AG08395 (cell line): ENCODE measurements at regions not wholly inside any gene's neighbourhood (a gene's known extent, or its start where the extent isn't known, plus 50 kb on each side); places are given as distances from the start of the nearest gene placed in this dataset.
"Not testable (repeated sequence)": the region's sequence is repeated elsewhere in the genome, so short reads cannot be mapped to it uniquely, and the experiment has no call there.

Experiments used
- DNase-seq: peaks from one replicate; pipeline ENCODE4 v3.0.0; 2012; ENCODE audit warnings: mixed read lengths, low spot score

DNA sequence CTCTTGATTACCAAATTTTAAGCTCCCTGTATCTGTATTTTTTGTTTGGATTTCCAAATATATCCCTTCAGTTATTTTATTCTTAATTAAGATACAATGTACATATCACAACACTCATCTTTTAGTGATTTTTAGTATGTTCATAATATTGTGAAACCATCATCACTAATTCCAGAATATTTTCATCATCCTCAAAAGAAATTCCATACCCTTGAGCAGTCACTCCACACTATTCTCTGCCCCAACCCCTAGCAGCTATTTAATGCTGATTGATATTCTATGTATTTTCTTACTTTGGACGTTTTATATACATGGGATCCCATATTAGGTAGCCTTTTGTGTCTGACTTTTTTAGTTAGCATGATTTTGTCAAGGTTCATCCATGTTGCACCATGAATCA, 127.4 kb upstream of the SLC8A1 start:
- DNase-seq: peak; percentile 11

DNA sequence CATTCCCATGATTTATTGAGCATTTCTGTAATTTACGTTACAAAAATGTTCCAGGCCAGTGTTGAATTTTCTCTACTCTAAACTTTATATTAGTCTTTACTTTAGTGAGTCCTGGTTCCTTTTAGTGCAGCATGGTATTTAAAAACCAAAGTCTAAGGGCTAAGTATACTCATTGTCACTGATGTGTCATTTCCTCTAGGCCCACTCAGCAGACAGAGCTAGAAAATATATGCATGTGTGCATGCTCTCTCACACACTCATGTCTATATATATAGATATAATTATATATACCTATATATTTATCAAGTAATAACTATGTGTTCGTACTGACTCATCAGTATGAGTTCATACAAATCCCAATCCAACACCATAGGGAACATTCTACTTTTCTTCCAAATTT, 132.5 kb upstream of the SLC8A1 start:
- no peak for DNase-seq

DNA sequence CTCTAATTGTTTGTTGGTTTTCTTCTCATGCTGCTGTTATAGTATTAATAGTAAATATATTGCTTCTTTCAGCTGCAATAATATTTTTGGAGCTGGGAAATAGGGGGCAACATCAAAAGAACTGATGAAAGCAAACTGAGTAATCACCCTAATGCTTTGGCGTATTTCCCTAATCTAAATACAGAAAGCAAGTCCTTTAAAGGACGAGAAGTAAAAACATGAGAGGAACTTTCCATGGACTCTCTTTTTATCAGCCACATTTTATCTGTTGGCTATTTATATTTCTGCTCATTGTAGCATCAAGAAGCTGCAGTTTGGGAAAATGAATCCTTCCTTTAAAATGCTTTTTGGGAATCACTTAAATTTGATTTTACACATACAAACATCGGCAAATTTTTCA, 139.9 kb upstream of the SLC8A1 start:
- DNase-seq: no peak

DNA sequence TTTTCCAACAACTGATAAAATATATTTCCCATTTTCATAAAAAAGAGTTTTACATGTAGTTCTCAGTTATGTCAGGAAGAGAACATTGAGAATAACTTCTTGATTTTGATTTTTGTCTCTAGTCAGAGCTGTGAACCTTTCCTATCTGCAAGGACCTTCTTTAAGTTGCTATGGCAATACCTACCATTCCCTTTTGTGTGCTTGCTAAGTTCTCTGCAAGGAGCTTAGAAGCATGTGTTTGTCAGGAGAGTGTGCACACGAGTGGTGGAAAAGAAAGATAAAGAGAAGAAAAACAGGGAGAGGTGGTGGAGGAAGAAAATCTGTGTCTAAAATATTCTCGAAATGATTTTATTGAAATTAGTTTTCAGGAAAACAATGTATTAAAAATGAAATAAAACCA, 140.3 kb upstream of the SLC8A1 start:
- DNase-seq: no peak

DNA sequence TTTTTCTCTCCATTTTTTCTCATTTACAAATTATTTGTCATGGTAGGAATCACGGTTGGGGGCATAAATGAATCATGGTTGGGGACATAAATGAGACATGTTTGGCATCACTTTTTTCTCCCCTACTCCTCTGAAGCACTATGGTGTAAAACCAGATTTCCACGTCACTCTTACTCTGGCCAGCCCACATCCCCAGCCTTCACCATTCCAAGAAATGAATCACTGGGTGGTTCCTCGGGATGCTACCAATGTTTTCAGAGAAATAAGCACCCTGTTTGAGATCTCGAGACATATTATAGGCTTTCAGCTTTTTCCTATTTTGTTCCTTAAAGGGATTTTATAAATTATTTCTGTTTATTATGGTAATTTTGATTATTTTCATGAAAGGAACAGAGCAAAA, 155.0 kb upstream of the SLC8A1 start:
- peak; percentile 18 for DNase-seq

DNA sequence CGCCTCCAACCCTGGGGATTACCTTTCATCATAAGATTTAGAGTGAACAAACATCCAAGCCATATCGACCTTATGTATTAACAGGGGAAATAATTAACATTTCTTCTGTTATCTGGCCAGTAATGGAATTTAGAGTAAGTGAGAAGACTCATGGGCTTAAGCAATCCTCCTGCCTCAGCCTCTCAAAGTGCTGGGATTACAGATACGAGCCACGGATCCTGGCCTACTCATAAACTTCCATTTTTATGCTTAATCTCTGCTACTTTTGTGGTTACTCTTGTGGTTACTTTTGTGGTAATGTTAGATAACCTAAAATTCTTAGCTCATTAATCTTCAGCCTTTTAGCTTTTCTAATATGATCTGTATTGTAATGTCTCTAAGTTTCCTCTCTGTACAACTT, 159.3 kb upstream of the SLC8A1 start:
- DNase-seq: no peak

DNA sequence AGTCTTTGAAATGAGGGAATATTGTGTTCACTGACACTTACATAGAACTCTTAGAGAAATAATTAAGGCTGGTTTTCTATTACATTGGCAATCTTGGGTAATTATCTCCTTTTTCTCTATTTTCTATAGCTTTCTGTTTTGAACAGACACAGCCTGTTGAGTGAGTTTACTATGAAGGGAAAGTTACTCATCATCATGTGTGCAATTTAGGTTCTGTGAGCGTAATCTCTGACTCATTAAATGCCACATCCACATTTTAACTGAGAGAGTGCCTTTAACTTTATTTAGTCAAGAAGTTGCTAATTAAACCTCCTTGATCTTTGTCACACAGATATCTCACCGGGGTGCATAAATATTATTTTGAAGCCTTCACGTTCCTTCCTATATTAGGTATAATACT, 174.0 kb upstream of the SLC8A1 start:
- DNase-seq: peak; percentile 43

DNA sequence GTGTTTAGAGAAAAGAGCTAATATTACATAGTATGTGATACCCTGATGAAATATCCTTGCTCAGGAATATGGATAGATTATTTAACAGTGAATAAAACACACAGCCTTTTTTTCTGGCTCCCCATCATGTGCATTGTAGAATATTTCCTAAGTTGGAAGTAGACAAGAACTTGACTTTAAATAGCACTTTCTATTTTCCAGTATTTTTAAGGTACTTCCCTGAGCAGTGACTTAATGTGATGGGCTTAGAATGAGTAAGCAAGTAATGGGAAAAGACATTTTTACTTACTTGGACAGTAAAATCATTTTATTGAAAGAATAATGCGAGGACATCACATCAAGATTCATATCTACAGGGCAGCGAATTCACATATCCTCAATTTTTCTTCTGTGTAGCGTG, 176.7 kb upstream of the SLC8A1 start:
- no peak for DNase-seq

DNA sequence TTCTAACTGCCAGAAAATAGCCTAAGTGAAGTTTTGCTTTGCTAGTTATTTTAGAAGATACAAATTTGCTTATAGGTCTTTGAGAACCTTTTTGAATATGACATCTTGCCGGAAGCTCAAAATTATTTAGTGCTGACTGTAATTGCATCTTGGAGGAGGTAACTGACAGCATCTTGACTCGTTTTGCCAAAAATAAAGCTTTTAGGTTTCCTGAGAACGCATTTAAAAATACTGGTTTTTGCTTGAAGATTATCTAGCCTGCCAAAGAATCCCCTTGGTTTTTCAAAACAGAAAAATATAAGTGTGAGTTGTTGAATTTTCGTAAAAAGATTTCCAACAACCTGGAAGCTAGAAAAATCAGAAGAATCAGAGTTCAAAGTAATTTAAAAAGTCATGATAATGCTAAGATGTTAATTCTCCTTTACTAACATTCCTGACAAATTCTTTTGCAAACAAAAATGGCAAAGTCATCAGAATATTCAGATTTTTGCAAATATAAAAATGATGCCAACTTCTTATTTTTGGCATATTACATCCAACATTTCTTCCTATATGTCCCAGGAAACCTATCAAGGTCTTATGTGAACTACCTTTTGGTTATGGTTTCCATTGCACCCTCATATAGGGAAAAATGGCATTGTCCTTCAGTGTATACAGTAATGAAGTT, 178.0 kb upstream of the SLC8A1 start:
- DNase-seq: no peak

DNA sequence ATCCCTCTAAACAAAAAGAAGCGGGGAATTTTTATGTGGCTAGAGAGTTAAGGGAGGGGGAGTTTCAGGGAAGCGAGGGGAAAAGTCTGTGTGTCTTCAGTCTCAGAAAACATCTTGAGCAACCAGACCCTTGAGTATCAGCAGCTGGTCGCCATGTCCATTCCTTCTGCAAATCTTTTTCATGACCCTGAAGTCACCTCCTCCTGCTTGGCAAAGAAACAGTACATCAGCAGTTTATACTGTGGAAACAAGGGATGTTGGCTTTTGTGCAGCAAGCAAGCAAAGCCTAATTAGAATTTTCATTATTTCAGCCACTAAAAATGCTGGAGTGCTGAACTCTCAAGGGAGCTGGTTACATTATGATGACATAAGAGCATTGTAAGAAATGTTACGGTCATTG, 187.4 kb upstream of the SLC8A1 start:
- DNase-seq: no peak

DNA sequence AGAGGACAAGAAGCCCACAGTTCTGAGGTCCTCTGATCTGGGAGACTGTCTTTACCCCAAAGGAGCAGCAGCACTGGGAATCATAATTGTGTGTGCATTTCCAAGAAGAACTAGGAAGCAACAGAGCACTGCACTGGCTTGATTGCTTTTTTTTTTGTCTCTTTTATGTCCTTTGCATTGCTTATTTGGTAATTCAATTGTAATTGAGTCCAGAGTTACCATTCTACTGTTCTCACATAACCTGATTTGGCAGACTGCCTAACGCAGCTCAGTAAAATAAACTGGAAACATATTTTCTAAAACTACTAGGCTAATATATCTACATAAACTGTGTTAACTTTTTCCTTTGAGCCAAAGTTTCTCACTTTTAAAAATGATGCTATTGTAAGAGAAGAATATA, 190.3 kb upstream of the SLC8A1 start:
- no peak for DNase-seq

DNA sequence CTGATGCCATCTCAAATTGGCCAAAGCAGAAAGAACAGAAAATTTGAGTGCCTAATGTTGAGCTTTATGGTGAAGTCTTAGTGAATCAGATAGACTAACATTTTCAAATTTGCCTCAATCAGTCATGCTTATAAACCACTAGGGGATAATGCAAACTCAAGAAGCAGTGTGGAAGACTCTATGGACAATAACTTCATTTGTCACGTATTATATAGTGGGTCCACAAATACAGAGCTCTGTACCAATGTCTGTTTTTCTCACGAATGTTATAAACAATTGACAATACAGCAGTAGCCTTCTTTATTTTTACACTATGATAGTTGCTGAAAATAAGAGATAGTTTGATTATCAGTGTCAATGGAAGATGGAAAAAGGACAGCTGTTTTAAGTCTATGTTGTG, 190.8 kb upstream of the SLC8A1 start:
- no peak for DNase-seq

DNA sequence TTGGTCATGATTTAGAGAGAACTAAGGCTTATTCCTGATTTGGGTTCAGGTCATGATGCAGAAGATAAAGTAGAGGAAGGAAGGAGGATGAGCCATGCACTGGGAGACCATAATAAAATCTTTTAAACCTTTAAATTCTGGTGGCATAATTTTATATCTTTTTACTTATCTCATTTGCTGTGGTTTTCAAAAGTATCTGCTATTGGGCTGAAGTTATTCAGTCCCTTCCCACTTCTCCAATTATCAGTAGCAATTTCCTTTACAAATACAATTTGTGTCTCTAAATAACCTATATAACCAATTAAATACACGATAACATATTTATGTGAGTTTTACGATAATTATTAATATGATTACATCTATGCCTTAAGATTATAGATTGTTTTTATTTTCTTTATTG, 194.8 kb upstream of the SLC8A1 start:
- no peak for DNase-seq

DNA sequence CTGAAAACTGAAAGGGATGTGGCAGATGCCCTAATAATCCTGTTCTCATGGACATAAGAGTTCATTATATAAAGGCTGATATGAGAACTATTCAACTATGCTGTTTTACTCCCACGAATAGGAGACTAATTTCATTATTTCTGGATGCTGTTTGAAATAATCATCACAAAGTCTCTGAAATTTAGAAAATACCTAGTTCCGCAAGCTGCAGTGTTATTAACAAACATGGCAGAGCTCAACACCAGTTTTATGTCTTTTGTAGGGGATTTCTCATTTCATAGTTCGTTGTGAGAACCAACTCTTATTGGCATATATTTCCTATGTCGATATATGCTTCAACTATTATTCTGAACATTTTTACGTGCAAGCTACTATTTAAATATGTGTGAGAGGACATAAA, 200.3 kb upstream of the SLC8A1 start:
- no peak for DNase-seq

DNA sequence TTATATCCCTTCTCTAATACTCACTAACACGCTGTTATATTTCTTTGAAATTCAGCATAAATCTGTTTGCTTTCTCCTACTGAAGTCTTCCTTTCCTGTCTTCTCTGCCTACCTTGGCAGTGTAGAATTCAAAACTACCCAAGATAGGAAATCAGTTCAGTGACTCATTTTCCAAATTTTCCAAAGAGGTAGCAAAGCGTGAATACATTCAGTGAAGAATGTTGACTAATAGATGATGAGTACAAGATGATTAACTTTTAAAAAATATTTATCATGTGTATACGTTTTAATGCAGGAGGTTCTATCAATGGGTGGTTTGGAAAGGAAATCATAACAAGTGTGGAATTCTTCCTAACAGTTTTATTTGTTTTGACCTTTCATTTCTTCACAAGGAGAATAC, 201.9 kb upstream of the SLC8A1 start:
- DNase-seq: peak; percentile 8

DNA sequence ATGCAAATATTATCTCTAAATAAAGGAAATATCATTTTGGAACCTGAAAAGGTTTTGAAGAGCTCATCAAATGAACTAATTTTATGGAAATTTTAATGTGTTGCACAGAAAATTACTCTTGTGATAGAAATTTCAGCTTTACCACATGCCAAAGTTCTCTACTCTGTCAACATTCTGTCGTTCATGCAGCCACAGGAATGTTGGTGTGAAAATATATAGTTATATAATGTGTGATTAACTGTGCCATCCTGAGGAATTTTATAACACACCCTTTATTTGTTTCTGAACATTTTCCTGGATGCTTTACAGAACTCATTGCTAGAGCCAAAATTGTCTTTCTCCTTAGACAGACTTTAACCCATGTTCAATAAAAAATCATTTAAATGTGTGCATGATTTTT, 202.5 kb upstream of the SLC8A1 start:
- DNase-seq: no peak

DNA sequence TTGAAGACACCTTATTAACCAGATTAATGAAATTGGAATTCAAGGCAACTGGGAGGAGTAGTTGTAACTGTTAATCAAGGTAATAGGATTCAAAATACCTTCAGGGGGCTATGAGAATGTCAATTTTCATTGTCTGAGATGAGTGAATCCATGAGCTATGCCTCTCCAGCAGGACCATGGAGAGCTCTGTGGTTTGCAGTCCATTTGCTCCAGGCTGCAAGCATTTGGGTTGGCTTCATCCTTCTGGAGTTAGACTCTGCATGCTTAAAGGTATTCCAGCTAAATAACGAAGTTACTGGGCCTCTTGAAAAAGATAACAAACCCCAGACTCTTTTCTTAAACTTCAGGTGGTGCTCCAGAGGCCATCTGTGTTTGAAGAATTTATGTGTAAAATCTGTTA, 207.1 kb upstream of the SLC8A1 start:
- DNase-seq: peak; percentile 56

DNA sequence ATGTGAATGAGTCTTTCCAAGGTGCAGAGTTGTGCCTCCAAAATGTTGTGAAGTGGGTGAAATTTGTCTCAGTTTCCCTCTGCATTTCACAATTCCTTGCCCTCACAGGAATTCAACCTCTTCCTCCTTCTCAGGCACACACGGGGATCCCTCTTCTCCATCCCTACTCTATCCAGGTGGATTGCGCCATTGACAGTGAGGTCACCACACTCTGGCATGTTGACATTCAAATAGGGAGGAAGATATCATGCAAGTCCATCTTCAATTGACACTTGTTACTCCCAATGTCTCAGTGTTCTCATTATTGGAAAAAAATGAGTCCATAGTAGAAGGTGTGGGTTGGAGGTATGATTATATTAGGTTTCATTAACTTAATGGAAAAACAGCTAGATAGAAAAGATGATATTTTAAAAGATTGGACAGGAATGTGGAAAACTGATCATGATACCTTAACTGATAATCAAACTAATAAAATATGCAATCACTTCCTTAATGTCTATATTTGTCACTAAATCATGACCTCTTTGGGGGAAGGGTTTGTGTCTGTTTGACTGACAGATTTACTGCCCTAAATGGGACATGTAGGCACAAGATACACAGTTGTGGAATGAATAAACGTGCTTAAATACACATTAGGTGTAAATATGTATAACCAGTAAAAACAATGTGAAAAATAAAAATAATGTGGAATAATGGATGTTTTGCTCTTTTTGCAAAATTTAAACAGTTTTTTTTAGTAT, 213.8 kb upstream of the SLC8A1 start:
- no peak for DNase-seq

DNA sequence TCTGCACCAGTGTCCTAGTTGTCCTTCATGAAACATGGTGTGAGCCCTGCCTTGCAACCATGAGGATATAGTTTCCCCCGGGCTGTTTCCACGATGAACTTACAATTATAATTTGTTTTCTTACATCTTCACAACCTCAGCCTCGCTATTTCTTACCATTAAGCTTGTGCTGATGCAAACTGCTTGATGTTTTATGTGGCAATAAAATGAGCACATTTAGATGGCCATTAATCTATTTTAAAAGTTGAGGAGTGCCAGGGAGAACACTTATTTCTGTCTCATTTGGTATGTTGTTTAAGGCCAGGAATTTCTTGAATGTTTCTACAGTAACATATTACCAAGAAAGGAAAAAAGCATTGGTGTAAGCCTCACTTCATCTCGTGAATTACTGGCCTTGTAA, 214.5 kb upstream of the SLC8A1 start:
- peak; percentile 7 for DNase-seq

DNA sequence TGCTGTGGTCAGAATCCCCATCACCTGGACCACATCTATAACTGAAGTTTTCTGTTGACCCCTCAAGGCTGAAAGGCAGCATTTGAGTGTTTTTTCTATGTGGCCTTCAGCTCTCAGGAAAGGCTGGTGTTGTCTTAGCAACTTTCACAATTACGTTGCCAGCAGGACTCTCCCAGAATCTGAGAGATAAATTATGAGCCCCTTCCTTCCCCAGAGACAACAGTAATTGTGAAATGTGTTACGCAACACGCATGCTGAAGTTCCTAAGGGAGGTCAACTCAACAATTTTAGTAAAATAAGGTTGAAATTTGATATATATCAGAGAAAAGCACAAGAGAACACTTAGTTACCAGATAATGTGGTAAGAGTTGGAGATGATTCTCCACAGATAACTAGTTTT, 216.5 kb upstream of the SLC8A1 start:
- no peak for DNase-seq

DNA sequence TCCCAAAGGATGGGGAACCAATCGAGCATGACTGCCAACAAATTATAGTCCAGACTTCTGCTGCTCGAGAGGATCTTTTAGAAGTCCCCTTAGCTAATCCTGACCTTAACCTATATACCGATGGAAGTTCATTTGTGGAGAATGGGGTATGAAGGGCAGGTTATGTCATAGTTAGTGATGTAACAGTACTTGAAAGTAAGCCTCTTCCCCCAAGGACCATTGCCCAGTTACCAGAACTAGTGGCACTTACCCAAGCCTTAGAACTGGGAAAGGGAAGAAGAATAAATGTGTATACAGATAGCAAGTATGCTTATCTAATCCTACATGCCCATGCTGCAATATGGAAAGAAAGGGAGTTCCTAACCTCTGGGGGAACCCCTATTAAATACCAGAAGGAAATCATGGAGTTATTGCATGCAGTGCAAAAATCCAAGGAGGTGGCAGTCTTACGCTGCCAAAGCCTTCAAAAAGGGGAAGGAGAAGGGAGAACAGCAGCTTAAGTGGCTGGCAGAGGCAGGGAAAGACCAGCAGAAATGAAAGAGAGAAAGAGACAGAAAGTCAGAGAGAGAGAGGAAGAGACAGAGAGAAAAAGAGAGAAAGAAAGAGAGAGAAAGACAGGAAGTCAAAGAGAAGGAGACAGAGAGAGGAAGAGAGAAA, 224.4 kb upstream of the SLC8A1 start:
- not testable (repeated sequence) for DNase-seq

DNA sequence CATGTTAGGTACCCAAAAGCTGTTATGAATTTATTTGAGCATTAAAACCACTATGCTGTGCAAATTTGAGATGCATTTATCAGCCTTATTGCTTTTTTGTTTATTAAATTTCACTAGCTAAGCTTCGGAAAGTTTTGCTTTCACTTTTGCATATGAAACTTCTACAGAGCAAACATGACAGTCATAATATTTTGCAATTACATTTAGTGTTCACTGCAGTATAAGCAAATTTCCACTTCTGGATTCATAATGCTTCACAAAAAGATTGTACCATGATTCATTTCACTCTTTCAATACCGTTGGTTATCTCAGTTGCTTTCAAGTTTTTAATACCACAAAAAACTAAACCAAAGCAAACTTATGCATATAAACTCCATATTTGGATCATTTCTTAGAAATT, 228.7 kb upstream of the SLC8A1 start:
- DNase-seq: no peak

DNA sequence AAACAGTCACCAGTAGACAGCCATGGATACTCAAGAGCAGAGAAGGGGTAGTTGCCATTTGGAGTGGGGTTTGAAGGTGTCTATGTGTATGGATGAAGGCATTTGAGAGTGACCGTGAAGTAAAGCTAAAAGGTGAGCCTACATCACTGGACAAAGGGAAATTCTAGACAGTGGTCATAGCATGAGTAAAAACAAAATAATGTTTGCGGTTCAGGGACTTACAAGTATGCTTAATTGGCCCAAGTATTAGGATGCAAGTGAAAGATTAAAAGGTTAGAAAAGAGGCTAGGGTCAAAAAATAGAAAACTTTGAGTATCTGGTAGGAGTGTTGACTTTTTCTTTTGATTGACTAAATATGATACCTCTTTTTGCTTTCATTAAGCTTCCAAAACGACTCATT, 238.1 kb upstream of the SLC8A1 start:
- no peak for DNase-seq

DNA sequence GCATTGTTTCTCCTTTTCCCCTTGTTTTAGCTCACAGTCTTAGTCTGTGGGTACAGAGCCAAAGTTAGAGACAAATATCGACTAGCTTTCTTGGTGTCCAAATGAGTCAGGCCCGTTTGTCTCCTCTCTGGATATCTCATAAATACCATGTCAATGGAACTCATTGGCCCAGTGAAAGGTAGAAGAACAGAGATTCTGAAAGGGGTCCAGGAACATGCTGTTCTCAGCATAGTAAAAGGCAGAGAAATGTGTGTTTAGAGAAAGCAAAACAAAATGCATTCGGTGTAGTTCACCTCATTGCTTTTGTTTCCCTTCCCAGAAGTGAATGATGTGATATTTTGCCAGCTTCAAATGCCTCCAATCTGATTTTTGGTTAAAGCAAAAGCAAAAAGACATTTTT, 238.6 kb upstream of the SLC8A1 start:
- no peak for DNase-seq
